ENCODE measurements at regions not wholly inside any gene's neighbourhood (a gene's known extent, or its start where the extent isn't known, plus 50 kb on each side); places are given as distances from the start of the nearest gene placed in this dataset.

DNA sequence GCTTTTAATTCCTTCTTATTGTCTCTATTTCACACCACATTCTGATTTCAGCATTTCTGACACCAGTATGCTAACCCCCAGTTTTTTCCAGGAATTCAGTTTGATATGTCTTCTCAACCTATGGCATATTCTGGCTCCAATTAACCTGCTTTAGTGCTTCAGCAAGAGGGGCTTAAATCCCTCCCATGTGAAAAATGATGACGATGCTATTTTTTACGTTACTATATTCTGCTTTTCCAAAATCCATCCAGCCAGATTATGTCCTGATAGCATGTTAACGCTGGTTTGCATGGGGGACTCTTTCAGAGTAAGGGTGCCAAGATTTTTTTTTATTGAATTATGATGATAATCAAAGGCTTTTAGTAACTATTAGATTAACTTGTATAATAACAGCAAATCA is 163.3 kb upstream of the ADAMTS5 start:
- no peak for DNase-seq (ENCODE audit: low read depth in 2 of 2)

DNA sequence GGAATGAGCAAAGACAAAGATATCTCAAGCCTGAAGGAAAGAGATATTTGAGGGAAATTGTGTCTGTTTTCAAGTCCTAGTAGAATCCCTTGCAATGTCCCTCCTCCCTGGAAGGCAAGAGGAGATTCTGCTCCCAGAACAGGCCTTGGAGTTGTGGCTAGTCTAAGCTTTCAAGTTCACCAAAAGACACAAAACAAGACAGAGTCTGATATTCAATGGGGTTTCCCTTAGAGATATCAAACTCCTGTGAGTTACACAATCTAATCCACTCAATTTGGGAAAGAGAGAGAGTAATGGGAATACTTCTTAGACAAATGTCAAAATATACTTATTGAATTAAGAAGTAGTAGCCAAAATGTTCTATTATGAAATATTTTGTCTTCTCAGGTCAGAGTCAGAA is 162.8 kb upstream of the ADAMTS5 start:
- DNase-seq (ENCODE audit: low read depth in 2 of 2): no peak

DNA sequence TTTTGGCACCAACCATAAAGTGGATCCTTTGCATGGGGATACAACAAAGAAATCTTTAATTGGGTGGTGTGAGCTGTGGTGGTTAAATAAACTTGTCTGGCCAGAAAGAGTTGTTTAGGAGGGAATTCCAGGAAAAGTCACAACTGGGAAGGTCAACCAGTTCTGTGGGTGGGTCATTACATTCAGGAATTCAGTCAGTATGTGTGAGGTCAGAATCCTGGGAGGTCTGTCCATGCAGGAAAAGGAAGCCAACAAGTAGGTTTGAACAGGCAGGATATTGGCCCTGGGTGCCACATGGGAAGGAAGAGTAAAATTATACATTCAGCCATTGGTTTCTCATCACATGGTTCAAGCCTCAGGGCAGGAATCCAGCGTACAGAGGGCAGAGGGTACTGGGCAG is 162.3 kb upstream of the ADAMTS5 start:
- DNase-seq (ENCODE audit: low read depth in 2 of 2): no peak

DNA sequence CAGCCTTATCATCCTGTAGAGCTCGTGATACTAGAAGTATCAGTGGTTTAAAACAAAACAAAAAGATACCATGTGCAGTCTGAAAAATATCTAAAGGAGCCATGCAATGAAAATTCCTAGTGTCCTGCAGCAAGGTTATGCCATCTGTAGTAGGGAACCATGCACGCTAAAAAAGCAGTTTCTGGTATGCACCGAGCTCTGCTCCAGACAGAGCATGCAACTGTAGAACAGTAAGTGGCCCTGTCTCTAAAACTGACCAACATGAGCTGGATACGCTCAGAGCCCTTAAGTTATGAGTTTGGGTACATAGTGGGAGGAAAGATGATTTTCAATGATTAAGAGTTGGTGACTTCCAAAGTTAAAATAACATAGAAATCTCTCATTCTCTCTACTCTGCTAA is 159.3 kb upstream of the ADAMTS5 start:
- DNase-seq (ENCODE audit: low read depth in 2 of 2): no peak

DNA sequence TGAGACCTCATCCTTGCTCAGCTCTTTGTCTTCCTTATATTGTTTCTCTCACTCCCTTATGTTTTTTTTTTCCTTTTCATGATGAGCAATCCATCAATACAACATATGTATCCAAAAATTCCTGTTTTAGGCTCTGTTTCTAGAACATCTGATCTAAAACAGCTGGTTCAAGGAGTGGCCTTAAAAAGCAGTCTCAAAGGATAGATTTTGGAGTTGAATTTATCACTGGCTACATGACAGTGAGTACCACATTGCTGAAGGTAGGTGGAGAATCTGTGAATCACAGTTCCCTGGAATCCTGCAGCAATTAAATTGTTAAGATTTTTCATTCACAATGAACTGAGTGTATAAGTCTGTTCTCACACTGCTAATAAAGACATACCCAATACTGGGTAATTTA is 155.8 kb upstream of the ADAMTS5 start:
- no peak for DNase-seq (ENCODE audit: low read depth in 2 of 2)

DNA sequence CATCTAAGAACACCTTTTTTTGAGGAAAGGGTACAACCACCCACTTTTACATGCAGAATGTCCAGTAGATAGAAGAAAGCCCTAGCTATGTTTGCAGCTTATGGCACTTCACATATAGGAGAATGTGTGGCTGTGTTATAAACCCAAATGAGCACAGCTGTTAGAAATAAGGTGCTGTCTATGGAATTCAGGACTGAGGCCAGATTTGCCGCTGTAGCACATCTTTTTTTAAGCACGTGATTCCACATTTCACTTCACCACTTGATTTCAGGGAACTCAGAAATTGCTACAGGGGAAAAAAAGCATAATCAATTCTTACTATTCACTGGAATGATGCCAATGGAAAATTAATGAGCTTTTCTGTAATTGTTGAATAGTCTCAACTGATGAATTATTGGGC is 147.2 kb upstream of the ADAMTS5 start:
- no peak for DNase-seq (ENCODE audit: low read depth in 2 of 2)

DNA sequence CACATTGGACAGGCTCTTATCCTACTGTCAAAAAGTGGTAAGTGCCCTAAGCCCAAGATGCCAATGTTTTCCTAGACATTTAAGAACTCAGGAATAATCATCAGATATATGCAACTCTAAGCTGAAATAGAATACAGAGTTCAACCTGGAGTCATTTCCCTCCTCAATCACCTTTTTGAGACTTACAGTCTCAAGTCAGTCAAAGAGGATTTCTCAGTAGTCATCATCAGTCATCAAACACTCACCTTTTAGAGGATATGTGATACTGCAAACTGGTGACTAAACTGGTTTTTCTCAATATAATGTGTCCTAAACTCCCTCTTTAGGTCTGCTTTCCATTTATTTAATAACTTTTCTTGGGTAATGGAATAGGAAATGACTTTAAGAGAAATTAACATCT is 145.3 kb upstream of the ADAMTS5 start:
- DNase-seq (ENCODE audit: low read depth in 2 of 2): no peak

DNA sequence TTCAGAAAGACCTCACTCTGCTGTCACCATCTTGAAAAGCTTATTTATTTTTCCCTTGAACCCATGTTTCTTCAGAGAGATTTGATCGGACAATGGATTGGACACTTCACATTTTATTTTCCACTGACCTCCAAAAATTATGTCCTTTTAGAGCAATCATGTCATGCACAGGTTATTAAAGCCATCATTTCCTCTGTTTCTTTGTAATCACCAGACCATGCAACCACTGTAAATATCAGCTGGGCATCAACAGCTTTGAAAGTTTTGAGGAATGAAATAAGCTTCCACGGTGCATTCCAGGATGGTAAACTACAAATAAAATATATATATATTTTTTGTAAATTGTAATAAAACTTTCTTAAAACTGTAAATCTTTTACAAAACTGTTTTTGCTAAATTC is 144.1 kb upstream of the ADAMTS5 start:
- DNase-seq (ENCODE audit: low read depth in 2 of 2): no peak

DNA sequence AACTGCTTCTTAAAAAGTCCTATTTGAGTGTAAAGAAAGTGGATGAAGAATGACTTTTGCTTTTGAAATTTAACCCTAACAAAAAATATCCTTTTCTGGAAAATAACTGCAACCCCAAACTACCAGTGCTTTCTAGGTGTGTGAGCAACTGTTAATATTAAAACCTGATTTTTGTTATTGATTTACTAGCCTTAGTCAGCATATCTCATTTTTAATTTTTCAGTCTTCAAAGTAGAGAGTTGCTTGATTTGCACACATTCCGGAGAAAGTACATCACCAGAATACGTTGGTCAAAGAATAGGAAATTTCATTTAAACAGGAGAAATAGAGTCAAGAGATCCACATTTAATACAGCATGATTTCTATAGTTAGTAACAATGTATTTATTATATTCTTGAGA is 141.8 kb upstream of the ADAMTS5 start:
- DNase-seq (ENCODE audit: low read depth in 2 of 2): no peak

DNA sequence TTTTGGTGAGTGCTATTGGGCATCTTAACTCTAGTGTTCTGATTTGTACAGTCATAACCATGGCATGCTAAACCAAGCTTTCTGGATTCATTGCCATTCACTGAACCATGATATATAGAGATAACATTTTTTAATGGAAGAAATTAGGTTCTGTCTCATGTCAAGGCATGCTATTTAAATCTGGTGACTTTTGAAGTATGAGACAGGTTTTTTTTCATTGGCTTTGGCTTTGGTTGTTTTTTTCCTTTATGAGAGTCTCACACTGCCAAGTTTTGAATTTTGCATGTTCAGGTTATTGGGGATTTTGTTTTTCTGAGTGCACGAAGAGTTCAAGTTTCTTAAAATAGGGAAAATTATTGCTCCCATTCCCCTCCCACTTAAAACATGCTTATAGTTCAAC is 141.3 kb upstream of the ADAMTS5 start:
- DNase-seq (ENCODE audit: low read depth in 2 of 2): no peak

DNA sequence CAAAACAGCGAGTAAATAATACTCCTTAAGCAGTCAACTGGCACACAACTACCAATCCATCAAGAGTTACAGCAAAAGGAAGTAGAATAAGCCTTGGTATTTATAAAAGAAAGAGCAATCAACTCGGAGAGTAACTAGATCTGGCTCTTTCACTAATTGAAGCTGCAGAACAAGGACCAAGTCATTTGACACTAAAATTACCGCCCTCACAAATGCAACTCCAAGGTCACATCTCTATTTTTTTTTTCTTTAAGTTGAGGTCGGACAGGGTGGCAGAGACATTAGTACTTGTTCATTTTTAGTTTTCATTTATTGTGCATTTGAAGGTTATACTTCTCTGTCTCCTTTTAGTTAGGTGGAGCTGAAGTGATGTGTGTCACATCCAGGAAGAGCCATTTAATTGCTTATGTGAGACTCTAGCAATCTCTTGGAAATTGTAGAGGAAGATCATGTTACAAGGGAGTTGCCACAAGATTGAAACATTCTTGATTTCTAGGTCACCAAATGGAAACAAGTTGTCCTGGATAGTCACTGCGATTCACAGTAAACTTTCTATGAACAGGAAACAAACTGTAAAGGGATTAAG is 138.1 kb upstream of the ADAMTS5 start:
- no peak for DNase-seq (ENCODE audit: low read depth in 2 of 2)

DNA sequence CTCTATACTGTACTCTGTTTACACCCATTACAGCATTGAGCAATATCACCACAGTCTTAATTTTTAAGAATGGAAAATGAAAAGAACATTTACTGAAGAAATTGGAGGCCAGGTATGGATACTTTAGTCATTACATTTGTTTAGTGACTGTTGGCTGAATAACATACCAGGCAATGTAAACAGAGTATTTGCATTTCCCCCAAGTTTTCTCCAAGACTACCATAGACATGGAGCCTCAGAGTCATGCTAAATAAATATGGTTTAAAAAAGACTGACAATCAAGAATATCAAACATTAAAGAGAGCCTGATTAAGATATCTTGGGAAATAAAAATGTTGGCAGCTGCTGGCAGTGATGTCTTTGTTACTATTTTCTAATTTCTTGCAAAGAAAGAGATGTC is 136.9 kb upstream of the ADAMTS5 start:
- no peak for DNase-seq (ENCODE audit: low read depth in 2 of 2)

DNA sequence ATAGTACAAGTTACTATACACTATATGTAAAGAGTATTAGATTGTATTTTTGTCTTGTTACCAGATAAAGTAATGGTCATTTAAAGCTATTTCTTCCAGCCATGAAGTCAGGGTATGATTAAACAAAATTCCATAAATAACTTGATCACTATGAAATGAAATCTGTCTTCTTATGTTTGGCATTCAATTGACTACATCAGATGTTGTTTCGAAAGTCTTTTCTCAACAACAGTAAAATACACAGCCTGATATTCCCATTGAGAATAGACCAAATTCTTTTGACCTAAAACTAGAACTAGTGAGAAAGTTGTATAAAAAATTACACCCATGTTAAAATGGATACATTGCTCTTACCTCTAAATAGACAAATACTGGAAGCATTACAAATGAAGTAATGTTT is 134.6 kb upstream of the ADAMTS5 start:
- no peak for DNase-seq (ENCODE audit: low read depth in 2 of 2)

DNA sequence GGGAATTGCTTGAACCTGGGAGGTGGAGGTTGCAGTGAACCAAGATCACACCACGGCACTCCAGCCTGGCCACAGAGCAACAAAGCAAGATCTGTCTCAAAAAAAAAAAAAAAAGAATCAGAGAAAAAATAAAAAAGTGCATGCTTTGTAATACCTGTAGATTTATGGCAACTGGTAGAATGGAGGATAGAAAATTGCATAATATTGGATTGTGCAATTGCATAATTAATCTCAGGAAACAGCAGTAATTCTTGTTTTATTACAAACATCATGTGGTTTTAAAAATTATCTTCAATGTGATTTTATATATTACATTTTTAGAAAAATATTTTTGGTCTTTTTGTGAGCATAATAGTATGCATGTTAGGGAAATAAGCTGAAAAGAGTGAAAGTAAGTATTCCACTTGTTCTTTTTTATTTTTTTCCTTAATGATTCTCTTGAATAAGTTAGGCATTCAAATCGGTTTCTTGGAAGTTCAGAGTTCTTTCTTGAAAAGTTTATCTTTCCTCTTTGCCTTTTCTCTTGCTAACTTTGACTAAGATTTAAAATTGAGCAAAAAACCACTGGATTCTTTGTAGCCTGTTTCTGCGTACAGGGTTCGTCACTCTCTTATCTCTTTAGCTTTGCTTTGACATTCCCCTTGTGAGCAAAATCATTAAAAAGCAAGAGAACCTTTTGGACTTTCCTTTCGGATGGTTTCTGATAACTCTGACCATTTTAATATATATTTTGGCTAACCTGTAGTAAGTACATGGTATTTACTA is 127.5 kb upstream of the ADAMTS5 start:
- DNase-seq (ENCODE audit: low read depth in 2 of 2): no peak

DNA sequence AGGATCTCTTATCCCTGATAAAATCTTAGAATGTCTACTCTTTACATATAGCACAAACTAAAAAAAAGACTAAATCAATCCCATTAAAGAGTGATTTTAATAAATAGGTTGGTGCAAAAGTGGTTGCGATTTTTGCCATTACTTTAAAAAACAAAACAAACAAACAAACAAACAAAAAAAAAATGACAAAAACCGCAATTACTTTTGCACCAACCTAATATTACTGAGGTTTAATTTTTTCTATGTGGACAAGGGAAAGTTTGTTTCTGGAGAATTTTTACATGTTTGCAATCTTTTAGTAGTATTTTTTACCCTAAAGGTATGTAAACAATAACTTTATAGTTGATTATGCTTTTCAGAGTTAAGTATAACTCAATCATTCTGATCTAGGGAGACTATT is 119.7 kb upstream of the ADAMTS5 start:
- DNase-seq (ENCODE audit: low read depth in 2 of 2): no peak

DNA sequence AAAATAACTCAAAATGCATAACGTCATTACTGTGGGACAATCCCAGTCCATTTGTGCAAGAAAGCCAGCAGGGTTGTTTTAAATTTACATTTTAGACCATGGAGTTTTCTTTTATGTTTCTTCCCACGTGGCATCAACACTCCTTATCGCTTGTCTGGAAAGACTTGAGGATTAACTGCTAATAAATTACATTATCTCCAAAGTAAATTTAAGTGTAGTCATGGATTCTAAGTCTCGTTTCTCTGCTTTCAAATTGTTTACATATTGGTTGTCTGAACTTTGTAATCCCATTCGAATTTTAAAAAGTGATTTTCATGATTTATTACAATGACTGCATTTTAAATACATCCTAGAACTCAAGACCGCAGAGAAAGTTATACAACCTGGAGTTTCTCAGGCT is 119.3 kb upstream of the ADAMTS5 start:
- DNase-seq (ENCODE audit: low read depth in 2 of 2): no peak

DNA sequence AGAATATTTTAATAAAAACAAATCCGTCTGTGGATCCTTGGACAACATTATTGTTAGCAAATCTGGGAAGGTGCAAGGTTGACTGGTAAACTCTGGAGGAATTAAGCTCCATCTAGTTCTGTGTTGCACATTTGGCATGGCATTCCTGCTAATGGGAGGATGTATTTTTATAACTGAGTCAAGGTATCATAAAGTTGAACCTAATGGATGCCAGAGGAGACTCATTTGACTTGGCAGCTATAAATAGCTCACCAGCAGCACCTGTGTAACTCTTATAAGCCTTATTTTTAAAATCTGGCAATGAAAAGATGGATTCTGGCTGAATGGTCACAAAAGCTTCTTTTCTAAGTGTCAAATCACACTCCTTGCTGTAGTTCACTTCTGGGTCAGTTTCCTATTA is 118.5 kb upstream of the ADAMTS5 start:
- DNase-seq (ENCODE audit: low read depth in 2 of 2): no peak

DNA sequence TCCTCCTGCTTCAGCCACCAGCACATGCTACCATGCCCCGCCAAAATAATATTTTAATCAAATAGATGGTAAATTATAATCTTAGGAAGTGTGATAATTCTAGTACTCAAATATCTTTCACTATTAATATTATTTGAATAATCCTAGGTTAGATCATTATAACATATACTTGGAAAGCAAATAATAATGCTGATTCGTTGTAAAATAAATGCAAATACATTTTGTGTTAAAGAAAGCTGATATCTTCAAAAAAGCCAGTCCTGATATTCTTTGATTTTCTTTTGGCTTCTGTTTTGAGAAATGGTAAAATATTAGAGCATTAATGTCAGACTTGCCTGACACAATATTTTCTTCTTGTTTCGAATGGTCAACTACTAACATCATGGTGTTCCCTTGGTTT is 116.3 kb upstream of the ADAMTS5 start:
- DNase-seq (ENCODE audit: low read depth in 2 of 2): no peak

DNA sequence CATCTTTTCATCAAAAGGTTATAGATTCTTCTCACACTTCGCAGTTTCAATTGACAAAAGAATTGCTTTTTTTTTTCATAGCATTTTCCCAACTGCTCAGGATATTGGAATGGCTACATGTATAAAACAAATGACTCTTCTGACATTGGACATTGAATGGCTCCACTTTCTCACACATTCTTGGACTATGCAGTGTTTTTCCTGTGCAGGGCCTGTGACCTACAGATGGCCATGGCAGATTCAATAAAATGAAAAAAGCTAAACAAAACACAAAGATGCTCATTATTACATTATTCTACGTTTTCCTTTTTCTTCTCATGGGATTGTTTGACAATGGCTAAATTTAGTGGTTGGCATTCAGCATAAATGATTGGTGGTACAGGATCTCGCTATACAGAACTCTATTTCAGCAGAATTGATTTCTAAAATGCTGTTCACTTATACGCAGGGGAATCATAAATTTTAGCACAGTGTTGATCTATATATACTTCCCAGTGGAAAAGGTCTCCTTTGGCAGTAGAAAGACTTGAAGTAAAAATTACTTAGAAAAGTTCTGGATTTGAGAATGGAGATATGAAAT is 115.6 kb upstream of the ADAMTS5 start:
- no peak for DNase-seq (ENCODE audit: low read depth in 2 of 2)

DNA sequence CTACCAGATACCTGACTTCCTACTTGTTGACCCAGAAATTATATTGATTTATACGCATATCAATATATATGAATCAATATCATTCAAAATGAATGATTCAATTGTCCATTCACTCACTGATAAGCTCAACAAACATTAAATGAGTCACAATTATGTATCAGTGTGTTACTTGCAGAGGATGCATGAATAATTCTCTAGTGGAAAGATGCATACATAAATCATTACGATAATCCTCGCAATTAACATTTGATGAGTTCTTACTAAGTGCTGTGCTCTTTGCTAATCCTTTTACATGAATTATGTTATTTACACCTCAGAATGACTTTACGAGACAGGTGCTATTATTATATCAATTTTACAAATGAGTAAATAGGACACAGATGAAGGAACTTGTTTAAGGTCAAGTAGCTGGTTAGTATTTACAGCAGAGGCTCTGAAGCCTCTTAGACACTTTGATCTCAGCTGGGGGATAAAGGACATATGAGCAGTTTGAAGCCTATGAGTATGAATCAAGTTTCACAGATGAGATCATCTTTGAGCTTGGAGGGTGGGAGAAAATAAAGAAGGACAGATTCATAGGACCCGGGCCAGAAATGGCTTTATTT is 112.8 kb upstream of the ADAMTS5 start:
- no peak for DNase-seq (ENCODE audit: low read depth in 2 of 2)

DNA sequence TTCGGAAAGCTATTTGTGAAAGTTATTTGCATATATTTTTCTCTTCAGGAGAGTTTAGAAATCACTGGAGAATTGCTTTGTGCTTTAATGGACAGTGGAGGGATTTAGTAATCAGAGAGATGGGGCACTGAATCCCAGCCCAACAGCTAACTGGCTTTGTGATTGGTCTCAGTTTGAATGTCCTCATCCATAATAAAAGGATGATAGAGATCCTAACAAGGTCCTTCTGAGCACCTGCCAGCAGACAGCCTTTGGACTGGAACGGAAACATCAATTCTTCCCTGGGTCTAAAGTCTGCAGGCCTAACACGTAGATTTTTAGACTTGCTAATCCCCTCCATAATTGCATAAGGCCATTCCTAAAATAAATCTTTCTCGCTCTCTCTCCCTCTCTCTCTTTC is 112.0 kb upstream of the ADAMTS5 start:
- DNase-seq (ENCODE audit: low read depth in 2 of 2): no peak

DNA sequence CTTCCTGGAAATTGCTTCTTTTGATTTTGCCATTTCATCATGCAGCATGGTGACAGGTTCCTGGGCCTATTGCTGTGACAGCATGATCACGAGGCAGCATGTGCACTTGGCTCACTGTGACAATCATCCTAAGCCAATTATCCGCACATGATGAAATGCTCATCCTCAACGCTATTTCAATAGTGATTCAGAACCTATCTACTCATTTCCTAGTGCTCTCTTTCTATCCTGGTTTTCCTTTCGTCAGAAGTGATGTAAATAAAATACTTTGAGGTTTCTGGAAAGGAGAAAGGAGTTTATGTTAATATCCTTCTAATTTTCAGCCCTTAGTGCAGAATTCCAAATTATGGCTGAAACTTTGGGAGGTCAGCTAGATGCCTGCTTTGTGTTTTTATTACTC is 110.6 kb upstream of the ADAMTS5 start:
- DNase-seq (ENCODE audit: low read depth in 2 of 2): no peak

DNA sequence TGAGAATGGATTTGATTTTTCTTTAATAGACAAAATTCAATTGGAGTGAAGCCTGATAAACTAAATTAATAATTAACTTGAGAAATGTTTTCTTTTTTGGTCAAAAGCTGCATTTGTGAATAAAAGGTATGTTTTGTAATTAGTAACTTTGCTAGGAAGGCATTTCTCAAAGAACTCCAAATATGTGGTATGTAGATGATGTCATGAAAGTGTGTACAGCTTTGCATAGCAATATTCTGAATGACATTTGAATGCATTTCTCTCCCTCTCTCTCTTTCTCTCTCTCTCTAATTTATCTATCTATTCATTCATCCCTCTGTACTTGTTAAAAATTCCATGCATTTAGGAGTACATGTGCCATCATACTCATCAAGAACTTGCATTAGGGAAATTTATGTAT is 109.1 kb upstream of the ADAMTS5 start:
- DNase-seq (ENCODE audit: low read depth in 2 of 2): no peak

All from stimulated activated CD8-positive, alpha-beta memory T cell treated with anti-CD3 and anti-CD28 coated beads, Interleukin-2, amount 100 ng/mL, for 48 hours (primary cell).